ENCODE measurements at regions not wholly inside any gene's neighbourhood (a gene's known extent, or its start where the extent isn't known, plus 50 kb on each side); places are given as distances from the start of the nearest gene placed in this dataset.

GRCh38 chr7:131880078-131880477 is 323.6 kb upstream of the PODXL start:
- TF ChIP-seq EZH2phosphoT487 (IDR thresholded peaks at IDR 0.05; ENCODE audit: borderline replicate concordance, low read length) = no peak
- TF ChIP-seq EZH2 (IDR thresholded peaks at IDR 0.05; ENCODE audit: low read length, unreplicated experiment) = no peak
- TF ChIP-seq CTCF (conservative IDR thresholded peaks at IDR 0.05; ENCODE audit: low read depth, low read length) = no peak
